ENCODE measurements at regions not wholly inside any gene's neighbourhood (a gene's known extent, or its start where the extent isn't known, plus 50 kb on each side); places are given as distances from the start of the nearest gene placed in this dataset.

GRCh38 chr4:140809676-140810075, 53.5 kb upstream of the TBC1D9 start:
- no peak for TF ChIP-seq CTCF (IDR thresholded peaks at IDR 0.05; ENCODE audit: insufficient read depth, missing control alignments)
- FAIRE-seq (no peak), DNase-seq (ENCODE audit: insufficient read length, low spot score) (no peak)

GRCh38 chr4:140808256-140808655, 52.1 kb upstream of the TBC1D9 start:
- TF ChIP-seq CTCF (IDR thresholded peaks at IDR 0.05; ENCODE audit: insufficient read depth, missing control alignments) = no peak
- no peak for DNase-seq (ENCODE audit: insufficient read length, low spot score)
- no peak for FAIRE-seq

- DNase-seq (ENCODE audit: insufficient read length, low spot score) (no peak), FAIRE-seq (peak; percentile 6)
- TF ChIP-seq CTCF (IDR thresholded peaks at IDR 0.05; ENCODE audit: insufficient read depth, missing control alignments) = no peak
These were observed 51.5 kb upstream of the TBC1D9 start for GRCh38 chr4:140807491-140808252.

- no peak for TF ChIP-seq CTCF (IDR thresholded peaks at IDR 0.05; ENCODE audit: insufficient read depth, missing control alignments)
- DNase-seq (ENCODE audit: insufficient read length, low spot score) (no peak), FAIRE-seq (no peak)
These were observed 50.0 kb upstream of the TBC1D9 start for GRCh38 chr4:140806163-140806562.

Measured in D721Med (cell line).